ENCODE measurements at regions not wholly inside any gene's neighbourhood (a gene's known extent, or its start where the extent isn't known, plus 50 kb on each side); places are given as distances from the start of the nearest gene placed in this dataset.

GRCh38 chr6:137334884-137335283, 115.7 kb upstream of the IFNGR1 start:
- H3K27ac Mint-ChIP-seq (ENCODE audit: unreplicated experiment), result no peak overlapping the region
- TF ChIP-seq CTCF (conservative IDR thresholded peaks at IDR 0.05), result no peak
- H3K4me1 Mint-ChIP-seq, result peaks cover 10% of the 10 kb centered on the region
- DNase-seq (ENCODE audit: low read depth, low spot score), result no peak
- no peaks in the 10 kb centered on the region for H3K36me3 Mint-ChIP-seq (ENCODE audit: low read depth)
- H3K27me3 Mint-ChIP-seq (ENCODE audit: low read depth), result peaks cover 97% of the 10 kb centered on the region
- no peak overlapping the region for H3K4me3 Mint-ChIP-seq
- no peaks in the 10 kb centered on the region for H3K9me3 Mint-ChIP-seq

DNA sequence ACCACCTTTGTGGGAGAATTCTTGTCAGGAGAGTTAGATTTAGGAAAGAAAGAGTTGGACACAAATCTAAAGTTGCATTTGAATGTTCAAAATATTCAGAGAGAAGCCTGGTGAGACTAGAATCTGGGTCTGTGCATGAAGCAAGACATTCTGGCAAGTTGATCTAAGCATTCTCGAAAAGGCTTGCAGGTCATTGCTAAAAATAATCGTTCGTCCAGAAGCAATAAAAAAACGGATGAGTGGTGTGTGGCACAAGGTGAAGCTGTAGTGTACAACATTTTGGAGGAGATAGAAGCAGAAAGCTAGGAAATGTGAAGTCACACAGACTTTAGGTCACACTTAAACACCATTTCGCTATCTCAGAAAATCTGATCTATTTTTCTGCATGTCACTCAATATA, 114.9 kb upstream of the IFNGR1 start:
- H3K4me1 Mint-ChIP-seq, result peaks cover 5% of the 10 kb centered on the region
- no peak for DNase-seq (ENCODE audit: low read depth, low spot score)
- H3K27me3 Mint-ChIP-seq (ENCODE audit: low read depth), result peaks cover 99% of the 10 kb centered on the region
- TF ChIP-seq CTCF (conservative IDR thresholded peaks at IDR 0.05), result no peak
- H3K9me3 Mint-ChIP-seq, result no peaks in the 10 kb centered on the region
- no peaks in the 10 kb centered on the region for H3K36me3 Mint-ChIP-seq (ENCODE audit: low read depth)
- no peak overlapping the region for H3K27ac Mint-ChIP-seq (ENCODE audit: unreplicated experiment)
- H3K4me3 Mint-ChIP-seq, result no peak overlapping the region

DNA sequence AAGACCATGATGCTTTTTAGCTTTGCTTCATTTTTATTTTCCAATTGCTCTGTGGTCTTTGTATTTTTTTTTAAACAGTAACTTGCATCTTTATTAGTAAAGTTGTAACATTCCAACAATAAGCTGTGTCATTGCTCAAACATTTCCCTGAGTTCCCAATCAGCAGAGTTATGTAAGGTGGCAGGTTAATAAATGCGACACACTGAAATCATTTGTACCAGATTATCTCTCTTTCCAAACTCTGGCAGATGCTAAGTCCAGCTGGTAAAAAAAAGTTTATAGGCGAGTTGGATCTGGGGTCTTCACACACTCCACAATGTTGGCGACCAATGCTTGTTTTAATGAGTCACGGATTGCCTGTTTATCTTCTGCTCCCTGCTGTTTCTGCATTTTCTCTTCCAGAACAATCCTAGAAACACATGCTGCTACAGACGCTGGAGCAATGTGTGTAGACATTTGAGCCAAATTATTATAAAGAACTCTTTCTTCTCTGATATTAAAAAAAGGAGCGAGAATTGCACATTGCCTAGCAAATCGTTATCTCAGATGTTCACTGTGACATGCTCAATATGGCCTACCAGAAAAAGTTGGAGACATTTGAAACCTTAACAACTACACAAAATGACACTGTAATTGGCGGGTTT, 113.6 kb upstream of the IFNGR1 start:
- TF ChIP-seq CTCF (conservative IDR thresholded peaks at IDR 0.05), result no peak
- H3K4me3 Mint-ChIP-seq, result no peak overlapping the region
- H3K27ac Mint-ChIP-seq (ENCODE audit: unreplicated experiment), result no peak overlapping the region
- H3K4me1 Mint-ChIP-seq, result no peaks in the 10 kb centered on the region
- H3K27me3 Mint-ChIP-seq (ENCODE audit: low read depth), result peaks cover 99% of the 10 kb centered on the region
- H3K9me3 Mint-ChIP-seq, result no peaks in the 10 kb centered on the region
- no peaks in the 10 kb centered on the region for H3K36me3 Mint-ChIP-seq (ENCODE audit: low read depth)
- DNase-seq (ENCODE audit: low read depth, low spot score), result no peak

DNA sequence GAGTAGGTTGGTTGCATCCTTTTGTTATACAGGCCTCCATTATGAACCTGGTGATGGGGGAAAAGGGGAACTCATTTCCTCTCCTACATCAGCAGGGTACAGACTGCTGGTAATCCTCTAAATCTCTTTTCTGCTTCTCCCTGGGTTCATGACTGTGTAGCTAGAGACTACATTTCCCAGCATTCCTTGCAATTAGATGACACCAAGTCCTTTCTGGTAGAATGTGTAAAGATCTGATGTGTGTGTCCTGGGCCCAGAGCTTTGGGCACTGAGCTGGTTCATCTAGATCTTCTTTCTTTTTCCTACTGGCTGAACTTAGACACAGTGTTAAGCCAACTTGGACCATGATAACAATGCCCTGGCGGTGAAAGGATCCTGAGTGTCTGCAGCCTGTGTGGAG, 104.7 kb upstream of the IFNGR1 start:
- H3K9me3 Mint-ChIP-seq, result no peaks in the 10 kb centered on the region
- no peak overlapping the region for H3K4me3 Mint-ChIP-seq
- DNase-seq (ENCODE audit: low read depth, low spot score), result no peak
- H3K36me3 Mint-ChIP-seq (ENCODE audit: low read depth), result no peaks in the 10 kb centered on the region
- H3K27ac Mint-ChIP-seq (ENCODE audit: unreplicated experiment), result no peak overlapping the region
- H3K27me3 Mint-ChIP-seq (ENCODE audit: low read depth), result peaks cover 77% of the 10 kb centered on the region
- H3K4me1 Mint-ChIP-seq, result peaks cover 12% of the 10 kb centered on the region
- TF ChIP-seq CTCF (conservative IDR thresholded peaks at IDR 0.05), result no peak

- Mint-ChIP-seq H3K36me3 (ENCODE audit: low read depth) (no peaks in the 10 kb centered on the region), H3K9me3 (no peaks in the 10 kb centered on the region), H3K4me3 (no peak overlapping the region), H3K4me1 (peaks cover 12% of the 10 kb centered on the region), H3K27ac (ENCODE audit: unreplicated experiment) (no peak overlapping the region), H3K27me3 (ENCODE audit: low read depth) (peaks cover 74% of the 10 kb centered on the region)
- no peak for DNase-seq (ENCODE audit: low read depth, low spot score)
- TF ChIP-seq CTCF (conservative IDR thresholded peaks at IDR 0.05), result no peak
Observed at GRCh38 chr6:137320271-137320670, 101.1 kb upstream of the IFNGR1 start.

Measured in neural crest cell (in vitro differentiated cells).